ENCODE measurements at regions not wholly inside any gene's neighbourhood (a gene's known extent, or its start where the extent isn't known, plus 50 kb on each side); places are given as distances from the start of the nearest gene placed in this dataset.

DNA sequence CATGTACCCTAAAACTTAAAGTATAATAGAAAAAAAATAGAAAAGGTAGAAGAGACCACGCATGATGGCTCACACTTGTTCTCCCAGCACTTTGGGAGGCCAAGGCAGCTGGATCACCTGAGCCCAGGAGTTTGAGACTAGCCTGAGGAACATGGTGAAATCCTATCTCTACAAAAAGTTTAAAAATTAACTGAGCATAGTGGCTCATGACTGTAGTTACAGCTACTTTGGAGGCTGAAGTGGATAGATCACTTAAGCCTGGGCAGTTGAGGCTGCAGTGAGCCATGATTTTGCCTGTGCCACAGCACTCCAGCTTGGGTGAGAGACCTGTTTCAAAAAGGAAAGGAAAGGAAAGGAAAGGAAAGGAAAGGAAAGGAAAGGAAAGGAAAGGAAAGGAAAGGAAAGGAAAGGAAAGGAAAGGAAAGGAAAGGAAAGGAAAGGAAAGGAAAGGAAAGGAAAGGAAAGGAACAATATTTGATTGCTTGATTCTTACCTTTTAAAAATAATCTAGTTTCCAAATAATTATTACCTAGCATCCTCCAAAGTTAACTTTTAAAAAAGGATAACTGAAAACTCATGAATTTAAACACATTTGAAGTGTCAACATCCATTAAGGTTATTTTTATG lies 99.9 kb upstream of the PAX6 start:
- TF ChIP-seq, protein P1, sequence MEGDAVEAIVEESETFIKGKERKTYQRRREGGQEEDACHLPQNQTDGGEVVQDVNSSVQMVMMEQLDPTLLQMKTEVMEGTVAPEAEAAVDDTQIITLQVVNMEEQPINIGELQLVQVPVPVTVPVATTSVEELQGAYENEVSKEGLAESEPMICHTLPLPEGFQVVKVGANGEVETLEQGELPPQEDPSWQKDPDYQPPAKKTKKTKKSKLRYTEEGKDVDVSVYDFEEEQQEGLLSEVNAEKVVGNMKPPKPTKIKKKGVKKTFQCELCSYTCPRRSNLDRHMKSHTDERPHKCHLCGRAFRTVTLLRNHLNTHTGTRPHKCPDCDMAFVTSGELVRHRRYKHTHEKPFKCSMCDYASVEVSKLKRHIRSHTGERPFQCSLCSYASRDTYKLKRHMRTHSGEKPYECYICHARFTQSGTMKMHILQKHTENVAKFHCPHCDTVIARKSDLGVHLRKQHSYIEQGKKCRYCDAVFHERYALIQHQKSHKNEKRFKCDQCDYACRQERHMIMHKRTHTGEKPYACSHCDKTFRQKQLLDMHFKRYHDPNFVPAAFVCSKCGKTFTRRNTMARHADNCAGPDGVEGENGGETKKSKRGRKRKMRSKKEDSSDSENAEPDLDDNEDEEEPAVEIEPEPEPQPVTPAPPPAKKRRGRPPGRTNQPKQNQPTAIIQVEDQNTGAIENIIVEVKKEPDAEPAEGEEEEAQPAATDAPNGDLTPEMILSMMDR (optimal IDR thresholded peaks at IDR 0.05 in 1 of 3, IDR thresholded peaks at IDR 0.05 in 1 of 3, conservative IDR thresholded peaks at IDR 0.05 in 1 of 3; ENCODE audit: extremely low read depth in 1 of 3, insufficient read depth in 2 of 3, low read length in 3 of 3), result no peak
- no peak for TF ChIP-seq EZH2 (IDR thresholded peaks at IDR 0.05; ENCODE audit: low read length)
